NCI-H2227 (cell line): ENCODE measurements at regions not wholly inside any gene's neighbourhood (a gene's known extent, or its start where the extent isn't known, plus 50 kb on each side); places are given as distances from the start of the nearest gene placed in this dataset.

Source experiments
- DNase-seq: peaks from one replicate; lab custom pipeline; 2025; ENCODE audit not compliant: unreplicated experiment; lab: John Stamatoyannopoulos, UW

DNA sequence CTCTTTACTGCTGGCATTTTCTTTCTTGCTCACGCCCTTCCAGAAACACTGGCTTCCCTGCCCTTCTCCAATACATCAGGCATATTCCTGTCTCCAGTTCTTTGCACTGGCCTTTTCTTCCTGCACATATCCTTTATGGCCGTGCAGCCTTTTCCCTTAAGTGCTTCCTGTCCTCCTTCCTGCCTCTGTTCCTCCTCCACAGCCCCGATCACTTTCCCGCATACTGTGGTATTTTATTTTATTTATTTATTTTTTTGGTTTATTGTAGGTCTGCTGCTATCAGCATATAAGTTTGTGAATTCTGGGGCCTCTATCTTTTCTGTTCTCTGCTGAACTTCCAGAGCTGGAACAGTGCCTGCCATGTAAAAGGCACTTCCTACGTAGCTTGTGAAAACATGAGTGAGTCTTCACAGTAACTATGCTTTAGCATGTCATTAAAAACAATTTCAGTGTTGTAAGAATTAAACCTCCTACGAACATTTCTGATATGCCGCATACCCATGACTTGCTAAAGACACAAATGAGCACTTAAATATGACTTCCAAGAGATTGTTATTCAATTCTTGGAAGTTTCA, 289.1 kb downstream of the TRIB2 start:
- no peak for DNase-seq

DNA sequence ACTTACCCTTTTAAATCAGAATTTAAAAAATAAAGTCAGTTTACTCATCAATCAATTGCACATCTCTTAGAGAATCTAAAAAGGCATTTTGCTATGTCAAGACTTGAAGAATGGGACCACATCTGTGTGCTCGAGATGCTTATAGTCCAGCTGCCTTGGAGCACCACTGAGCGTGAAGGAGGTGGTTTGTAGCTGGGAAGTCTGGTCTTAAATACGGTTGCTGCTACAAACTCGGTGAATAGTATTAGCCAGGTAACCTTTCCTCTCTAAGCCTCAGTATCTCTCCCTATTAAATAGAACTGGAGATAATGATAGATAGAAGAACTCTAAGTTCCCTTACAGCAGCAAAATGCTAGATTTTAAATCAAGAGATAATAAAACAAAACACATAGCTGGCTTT, 289.7 kb downstream of the TRIB2 start:
- no peak for DNase-seq

DNA sequence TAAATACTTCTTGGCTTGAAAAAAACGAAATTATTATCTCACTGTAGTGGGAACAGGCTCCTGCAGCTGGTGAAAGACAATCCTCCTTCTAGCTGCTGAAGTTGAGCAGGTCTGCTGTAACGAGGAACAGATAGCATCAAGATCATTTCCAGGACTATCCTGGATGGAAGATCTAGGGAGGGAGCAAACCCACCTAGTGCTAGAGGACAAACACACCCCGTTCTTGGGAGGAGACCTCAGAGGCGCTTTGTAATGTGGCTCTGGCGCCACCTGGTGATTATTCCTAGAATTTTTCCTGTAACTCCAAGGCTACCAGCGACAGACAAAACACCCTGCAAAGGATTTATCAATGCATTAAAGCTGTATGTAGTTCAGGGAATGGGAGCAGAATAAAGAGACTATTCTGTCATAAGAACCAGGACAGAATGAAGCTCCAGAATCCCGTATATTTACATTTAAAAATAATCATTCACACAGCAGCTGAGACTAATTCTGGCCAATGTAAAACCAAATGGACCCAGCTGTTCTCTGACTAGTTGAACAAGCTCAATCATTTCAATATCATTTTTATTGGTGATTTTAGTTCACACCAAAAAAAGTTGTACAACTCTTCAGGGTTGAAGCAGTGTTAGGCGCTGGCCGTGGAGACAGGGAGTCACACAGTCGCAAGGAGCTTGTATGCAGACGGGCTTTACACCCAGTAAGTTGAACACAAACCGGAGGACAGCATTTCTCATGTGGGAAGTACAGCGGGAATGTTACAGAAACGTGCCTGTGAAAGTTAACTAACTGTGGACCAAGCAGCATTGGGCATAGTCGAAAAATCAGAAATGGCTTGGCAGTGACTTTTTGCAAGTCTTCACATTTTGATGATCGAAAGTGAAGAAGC, 290.3 kb downstream of the TRIB2 start:
- peak; percentile 87 for DNase-seq

DNA sequence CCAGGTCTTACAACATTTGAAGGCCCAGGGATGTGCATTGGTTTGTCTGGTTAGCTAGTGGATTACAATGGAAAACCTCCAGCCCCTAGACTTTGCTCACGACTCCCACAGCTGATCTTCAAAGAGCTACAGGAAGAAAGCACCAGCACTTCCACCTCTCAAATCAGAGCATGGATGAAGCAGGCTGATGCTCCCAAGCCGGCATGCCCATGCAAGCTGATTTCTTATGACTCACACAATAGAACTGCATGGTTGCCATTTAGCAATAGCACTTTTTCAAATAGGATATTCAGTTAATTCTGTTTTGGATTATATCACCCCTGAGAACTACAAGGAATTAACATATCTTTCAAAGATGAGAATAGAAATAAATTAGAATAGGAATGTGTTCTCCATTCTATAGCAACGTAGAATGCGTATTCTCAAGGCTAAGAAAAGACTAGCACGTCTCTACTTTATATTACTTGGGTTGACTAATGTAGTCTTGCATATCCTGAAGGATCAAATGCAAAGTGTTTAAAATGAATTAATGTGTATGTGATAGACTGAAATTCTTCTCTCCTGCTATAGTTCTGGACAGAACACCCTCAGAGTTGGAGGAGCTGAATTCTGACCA, 292.4 kb downstream of the TRIB2 start:
- DNase-seq: no peak

DNA sequence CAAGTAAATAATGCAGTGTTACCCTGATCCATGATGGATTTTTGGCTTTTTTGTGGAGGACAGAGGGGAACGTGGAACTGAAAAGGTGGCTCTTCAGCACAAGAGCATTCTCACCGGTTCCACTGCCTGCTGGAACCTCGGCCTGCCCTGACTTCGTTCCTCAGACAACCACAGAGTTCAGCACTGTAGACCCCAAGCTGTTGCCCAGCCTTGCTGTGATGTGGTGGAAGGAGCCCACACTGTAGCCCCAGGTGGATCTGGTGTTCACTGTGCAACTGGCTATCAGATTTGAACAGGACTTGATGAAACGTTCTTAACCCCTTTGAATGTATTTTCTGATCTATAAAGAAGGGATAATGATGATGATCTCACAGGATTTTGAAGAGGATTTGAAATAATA, 293.5 kb downstream of the TRIB2 start:
- DNase-seq: no peak

DNA sequence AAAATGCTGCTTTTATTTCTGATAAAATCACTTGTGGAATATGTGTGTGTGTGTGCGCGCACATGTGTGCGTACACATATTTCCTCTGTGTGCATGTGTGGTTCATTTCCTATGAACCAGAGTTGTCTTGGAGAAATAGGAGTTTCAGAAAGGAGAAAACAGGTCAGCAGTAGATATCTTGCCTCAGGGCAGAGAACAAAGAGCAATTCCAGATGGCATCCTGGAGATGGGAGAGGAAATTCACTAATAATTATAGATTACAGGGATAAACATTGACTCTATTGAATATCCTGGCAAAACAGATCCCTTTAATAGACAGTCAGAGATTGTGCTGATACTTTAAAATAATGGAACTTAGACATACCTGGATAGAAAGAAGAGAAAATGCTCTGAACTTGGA, 298.0 kb downstream of the TRIB2 start:
- DNase-seq: peak; percentile 26

DNA sequence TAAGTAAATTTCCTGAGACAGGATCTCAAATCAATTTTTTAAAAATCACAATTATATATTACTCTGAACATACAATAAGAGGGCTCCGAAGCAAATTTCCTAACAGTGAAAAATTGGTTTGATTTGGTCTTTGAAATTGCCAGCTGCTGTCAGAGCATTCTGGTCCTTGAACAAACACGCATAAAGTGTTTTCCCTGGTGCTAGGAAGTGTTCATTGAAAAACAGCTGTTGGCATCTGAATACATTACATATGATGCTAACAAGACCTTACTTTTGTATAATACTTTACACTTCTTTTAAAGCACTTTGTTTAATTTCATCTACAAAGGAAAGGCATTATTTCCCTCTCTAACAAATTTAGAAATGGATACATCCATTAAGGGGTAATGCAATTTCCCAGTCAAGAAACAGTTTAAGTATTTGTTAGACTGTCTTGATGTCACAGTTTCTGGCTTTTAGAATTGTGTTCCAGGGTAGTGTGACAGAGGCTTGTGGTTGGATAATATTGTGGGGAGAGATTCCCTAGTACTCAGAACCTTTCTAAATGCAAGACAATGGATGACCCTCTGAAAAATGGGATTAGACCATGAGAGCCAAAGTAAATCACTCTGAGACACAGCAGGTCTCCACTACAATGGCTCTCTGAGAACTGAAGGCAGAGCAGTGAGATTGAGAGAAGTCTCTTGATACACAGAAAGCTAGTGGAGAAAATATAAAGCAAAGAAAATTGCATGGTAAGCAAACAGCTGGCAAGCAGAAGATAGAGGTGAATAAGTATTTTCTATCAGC, 299.0 kb downstream of the TRIB2 start:
- peak; percentile 45 for DNase-seq

DNA sequence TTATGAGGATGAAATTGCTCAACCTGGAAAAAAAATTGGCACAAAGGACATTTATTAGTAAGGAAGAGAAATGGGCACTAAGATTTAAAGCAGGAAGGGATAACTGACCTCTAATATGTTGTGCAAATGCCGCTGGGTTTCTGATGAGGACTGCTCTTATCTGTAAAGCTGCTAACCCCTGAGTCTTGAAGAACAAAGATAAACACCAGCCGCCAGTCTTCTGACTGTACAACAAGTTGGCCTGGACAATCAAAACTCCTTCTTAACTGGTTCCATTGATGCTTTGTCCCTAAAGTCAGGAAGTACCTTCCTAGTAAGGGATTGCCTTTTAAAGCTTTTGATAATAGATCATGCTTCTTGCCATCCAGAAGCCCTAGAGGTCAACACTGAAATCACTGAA, 301.8 kb downstream of the TRIB2 start:
- no peak for DNase-seq

DNA sequence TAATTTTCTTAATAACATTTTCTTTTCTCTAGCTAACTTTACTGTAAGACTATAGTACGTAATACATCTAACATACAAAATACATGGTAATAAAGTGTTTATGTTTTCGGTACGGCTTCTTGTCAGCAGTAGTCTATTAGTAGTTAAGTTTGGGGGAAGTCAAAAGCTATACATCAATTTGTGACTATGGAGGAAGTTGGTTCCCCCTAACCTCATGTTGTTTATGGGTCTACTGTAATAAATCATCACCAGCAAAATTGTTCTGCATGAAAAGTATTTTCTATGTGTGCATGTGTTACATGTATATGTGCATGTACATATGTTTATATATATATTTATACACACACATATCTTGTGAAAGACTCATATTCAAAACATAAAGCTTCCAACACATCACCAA, 303.0 kb downstream of the TRIB2 start:
- DNase-seq: no peak

DNA sequence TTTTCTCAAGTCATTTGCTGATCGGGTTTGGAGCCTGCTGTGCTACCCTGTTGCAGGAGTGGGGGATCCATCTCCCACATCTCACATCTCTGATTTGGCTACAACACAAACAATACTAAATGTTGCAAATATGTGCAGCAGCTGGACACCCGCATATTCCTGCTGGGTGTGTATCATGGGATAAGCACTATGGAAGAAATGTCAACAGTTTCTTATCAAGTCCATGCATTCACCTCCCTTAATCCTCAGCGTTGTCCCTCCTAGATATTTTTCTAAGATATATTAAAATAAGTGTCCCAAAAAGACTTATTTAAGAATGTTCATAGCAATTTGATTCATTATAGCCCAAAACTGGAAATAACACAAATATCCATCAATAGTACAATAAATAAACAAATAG, 303.7 kb downstream of the TRIB2 start:
- DNase-seq: no peak

DNA sequence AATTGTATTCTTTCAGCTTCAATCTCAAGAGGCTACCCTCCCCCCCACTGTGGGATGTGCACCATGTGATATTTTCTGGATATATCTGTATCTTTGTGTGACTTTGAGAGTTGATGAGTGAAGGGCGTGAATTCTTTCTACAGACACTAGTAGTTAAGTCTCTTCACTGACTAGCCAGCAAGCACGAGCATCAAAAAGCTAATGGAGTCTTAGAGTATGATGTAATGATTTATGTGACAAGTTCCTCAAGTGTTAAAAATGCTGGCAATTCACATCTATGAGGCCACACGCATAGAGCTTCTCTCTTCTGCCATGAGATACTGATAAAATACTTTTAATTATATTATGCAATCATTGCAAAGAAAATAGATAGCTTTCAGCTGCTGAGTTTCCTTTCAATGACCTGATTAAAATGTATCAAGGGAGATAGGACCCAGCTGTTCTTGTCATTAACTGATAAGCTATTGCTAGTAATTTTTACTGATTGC, 304.8 kb downstream of the TRIB2 start:
- DNase-seq: peak; percentile 76

DNA sequence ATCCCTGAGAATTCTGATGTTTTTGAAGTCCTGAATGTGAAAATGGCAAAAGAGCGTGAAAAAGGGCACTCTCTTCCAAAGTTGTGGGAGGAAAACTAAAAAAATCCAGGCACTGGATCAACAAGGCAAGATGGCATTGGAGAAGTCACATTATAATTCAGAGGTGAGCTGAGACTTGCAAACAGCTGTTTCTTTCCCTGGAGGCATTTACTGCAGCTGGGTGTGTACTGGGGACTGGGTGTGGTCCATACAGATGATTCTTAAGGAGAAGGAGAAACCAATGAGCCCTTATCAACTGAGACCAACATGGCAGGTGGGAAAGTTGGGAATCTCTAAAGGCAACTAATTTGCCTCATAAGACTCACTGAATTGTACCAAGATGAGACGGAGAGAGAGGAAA, 313.9 kb downstream of the TRIB2 start:
- DNase-seq: no peak

DNA sequence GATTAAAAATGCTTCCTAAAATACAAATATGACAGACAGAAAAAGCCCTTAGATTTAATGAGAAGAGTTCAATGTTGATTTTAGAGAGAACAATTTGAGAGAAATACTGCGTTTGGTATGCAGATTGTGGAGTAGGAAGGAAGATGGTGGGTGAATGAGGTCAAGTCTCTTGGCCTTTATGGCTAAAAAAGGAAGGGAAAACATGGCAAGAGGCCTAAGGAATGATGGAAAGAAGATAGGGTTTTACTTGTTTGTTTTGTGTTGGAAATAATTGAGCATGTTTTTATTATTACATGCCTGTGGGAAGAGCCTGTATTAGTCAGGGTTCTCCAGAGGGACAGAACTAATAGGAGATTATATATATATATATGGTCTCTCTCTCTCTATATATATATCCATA, 318.1 kb downstream of the TRIB2 start:
- DNase-seq: no peak

DNA sequence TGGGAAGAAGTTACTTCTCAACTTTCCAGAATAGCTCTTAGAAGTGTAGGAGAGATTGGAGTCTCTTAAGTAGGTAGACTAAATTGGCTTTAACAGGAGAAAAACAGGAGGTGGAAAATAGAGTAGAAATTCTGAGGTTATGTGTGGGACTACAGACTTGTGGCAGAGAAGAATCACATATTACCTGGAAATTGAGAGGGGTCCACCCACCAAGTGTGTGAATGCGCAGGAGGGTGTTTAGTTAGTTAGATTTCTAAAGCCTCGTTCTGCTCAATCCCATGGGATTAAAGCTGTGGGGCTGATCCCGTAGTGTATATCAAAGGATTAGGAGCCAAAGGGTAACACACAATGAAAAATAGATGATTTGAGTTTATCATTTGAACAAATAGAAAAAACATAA, 319.1 kb downstream of the TRIB2 start:
- no peak for DNase-seq

DNA sequence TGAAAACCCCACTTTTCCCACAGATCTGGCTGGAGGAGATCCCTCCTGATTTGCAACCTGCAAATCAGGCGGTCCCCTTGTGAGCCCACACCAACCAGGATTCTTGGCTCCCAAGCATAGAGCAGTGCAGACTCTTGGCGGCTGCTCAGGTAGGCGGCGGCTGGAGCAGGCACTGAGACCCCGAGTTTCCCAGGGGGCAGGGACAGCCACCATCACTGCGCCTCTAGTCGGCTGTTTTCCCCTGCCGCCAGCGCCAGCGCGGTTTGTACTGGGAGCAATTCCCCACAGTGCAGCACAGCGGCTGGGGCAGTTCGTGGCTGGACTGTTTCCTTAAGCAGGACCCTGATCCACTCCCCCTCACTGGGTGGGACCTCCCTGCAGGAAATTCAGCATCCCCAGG, 323.3 kb downstream of the TRIB2 start:
- no peak for DNase-seq

DNA sequence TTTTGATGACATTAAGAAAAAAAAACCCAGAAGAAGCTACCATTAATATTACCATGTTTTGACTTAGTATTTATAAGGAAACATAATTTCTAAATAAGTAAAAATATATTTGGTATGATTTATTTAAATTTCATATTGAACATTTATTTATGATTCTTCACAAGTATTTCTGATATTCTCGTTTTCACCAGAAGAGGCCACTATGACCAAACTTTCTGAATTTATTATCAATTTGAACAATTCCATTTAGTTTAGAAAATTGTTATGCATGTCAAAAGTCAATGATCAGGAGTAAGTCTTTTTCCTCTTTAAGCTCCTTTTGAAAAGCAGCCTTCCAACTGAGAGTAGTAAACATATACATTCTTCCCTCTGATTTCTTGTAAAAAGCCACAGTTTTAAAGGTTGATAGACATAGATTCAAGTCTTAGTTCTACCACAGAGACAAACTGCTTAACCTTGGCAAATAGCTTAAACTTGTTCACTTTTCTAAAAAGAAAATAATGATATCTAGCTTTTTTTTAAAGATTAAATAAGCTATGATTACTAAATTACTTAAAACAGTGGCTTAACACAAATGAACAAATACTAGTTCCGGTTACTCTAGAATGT, 329.9 kb downstream of the TRIB2 start:
- DNase-seq: peak; percentile 53

DNA sequence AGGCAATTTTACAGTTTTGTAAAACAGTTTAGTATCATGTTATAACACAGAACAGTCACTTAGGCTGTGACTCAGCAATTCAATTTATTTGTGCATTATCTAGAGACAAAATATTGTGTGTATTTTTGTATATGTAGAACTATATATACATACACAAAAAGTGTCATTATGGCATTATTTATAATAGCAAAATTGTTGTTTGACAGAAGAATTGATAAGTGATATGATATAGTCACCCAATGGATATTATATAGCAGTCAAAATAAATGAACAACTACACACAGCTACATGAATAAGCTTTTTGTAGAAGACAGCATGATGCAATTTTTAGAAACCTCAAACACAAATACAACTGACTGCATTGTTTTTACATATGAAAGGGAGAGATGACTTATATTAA, 334.0 kb downstream of the TRIB2 start:
- no peak for DNase-seq

DNA sequence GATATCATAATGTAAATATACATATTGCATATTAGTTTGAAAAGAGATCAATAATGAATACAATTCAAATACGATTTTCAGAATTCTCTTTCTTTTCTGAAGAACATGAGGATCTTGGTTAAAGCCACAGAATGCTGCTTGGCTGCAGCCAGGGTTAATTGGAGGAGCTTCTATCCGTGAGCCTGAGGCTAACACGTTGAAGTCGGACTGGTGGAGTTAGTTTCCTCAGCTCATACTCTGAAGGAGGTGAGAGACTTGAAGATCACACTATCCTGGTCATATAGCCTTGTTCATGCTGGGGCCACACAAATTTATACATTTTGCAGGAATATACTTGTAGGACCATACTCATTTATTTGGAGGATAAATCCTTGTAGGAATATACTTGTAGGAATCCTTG, 335.8 kb downstream of the TRIB2 start:
- no peak for DNase-seq

DNA sequence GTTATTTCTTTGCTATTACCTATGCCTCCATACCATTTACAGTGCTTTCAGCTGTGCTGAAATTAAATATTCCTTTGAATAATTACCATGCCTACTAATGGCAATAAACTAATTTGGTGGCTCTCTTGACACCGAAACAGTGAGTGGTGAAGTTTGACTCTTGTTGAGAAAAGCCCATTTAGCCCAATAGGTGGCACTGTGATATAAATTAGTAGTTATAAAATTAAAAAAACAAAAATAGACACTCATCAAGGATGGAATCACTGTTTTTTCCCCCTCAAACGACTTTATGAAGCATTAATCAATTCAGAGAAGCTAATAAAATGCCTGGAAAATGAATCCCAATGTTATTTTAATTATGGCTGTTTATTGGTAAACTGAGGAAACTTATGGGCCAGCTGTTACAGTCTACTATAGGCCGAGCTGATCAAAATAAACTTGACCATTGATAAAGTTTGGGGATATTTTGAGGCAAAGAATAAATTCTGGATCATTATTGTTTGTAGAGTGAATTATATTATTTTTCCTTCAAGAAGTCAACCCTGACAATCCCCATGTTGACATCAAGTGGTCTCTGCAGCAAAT, 339.6 kb downstream of the TRIB2 start:
- peak; percentile 2 for DNase-seq

DNA sequence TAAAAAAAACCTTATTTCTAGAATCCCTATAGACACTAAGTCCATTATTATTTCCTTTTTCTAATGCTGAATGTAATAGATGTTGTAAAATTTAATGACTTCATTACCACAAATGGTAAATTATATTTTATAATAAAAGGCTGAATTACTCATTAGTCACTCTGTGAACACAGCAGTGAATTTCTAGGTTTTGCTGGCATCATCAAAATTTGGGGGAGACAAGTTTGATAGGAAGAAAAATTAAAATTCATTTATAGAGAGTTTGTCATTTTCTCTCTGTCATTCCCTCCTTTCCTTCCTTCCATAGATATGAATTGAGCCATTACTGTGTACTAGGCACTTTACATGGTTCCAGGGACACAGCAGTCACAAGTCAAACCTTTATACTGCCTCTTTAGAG, 340.9 kb downstream of the TRIB2 start:
- DNase-seq: no peak

DNA sequence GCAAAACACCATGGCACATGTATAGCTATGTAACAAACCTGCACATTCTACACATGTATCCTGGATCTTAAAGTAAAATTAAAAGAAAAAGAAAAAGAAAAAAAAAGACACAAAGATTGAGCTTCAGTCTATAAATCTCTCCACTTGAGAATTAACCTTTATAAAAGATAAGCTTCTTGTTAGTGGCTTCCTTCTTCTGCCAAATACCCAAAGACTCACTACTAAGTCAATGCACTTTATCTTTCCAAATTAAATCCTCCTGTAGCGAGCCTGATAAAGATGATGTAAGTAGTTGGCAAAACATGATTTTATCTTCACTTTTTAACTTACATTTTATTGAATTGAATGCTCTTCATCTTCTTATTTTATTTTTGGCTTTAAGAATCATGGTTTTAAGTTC, 349.9 kb downstream of the TRIB2 start:
- no peak for DNase-seq
